ENCODE measurements at regions not wholly inside any gene's neighbourhood (a gene's known extent, or its start where the extent isn't known, plus 50 kb on each side); places are given as distances from the start of the nearest gene placed in this dataset.

DNA sequence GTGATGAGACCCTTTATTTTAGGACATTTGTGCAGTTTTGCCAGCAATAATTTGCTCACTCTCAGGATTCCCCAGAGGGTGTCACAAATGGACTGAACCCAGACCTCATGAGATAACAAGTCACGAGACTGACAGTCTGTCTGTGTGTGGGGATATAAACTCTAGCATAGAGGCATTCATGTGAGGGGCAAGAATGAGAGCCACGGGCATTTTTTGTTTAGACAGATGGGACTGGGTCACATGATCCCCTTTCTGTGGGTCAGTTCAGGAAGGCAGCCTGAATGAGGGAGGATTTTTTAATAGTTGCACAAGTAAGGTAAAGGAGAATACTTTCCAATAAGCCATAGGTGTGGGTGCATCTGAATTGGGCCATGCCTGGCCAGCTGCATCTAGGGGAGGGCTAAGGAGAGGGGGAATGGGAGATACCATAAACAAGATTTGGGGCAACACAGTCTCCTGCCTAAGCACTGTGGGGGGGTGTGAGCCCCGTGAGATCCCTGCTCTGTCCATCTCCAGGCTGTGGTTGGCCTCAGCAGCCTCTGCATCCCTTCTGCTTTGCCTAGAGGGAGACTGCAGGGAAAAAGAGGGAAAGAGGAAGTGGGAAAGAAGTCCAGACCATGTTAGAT lies 66.6 kb downstream of the NAV1 start:
- Mint-ChIP-seq H3K36me3 (ENCODE audit: low read depth) (no peaks in the 10 kb centered on the region), H3K27ac (no peak overlapping the region), H3K4me1 (ENCODE audit: low read depth) (no peaks in the 10 kb centered on the region), H3K4me3 (no peak overlapping the region), H3K27me3 (ENCODE audit: low read depth) (no peaks in the 10 kb centered on the region), H3K9me3 (no peaks in the 10 kb centered on the region)

DNA sequence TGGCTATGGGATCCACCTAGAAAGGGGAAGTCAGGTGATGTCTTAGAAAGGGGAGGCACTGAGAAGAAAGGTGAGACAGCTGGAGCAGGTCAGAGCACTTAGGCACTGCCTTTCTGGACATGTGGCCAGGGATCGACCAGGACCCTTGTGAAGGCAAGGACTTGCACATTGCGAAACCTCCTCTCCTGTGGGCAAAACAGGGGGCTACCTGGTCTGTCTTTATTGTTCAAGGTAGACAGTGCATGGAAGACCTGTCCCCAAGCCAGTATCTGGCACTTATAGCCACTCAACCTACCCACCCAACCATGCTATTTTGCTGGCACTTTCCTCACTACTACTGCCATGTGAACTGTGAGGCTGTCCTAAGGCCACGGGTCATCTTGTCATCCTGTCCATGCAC lies 67.2 kb downstream of the NAV1 start:
- no peak overlapping the region for H3K4me3 Mint-ChIP-seq
- no peaks in the 10 kb centered on the region for H3K36me3 Mint-ChIP-seq (ENCODE audit: low read depth)
- H3K4me1 Mint-ChIP-seq (ENCODE audit: low read depth): no peaks in the 10 kb centered on the region
- no peaks in the 10 kb centered on the region for H3K9me3 Mint-ChIP-seq
- H3K27me3 Mint-ChIP-seq (ENCODE audit: low read depth): no peaks in the 10 kb centered on the region
- H3K27ac Mint-ChIP-seq: no peak overlapping the region

DNA sequence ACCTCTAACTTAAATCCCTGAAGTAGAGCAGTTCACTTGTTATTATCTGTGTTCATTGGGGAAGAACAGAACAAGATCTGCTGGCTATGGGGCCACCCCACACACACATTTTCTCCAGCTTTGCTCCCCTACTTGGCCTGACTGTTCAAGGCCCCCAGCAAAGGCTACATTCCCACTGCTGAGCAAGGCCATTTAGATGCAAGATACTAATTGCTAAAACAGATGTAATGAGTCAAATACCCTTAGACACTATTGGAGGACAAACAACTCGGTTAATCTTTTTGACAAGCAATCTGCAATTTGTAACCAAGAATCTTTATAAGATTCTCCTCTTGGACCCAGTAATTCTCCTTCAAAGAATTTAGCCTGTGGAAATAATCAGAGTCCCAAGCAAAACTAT lies 67.7 kb downstream of the NAV1 start:
- Mint-ChIP-seq H3K36me3 (ENCODE audit: low read depth) (no peaks in the 10 kb centered on the region), H3K9me3 (no peaks in the 10 kb centered on the region), H3K27me3 (ENCODE audit: low read depth) (no peaks in the 10 kb centered on the region), H3K4me3 (no peak overlapping the region), H3K27ac (no peak overlapping the region), H3K4me1 (ENCODE audit: low read depth) (no peaks in the 10 kb centered on the region)

DNA sequence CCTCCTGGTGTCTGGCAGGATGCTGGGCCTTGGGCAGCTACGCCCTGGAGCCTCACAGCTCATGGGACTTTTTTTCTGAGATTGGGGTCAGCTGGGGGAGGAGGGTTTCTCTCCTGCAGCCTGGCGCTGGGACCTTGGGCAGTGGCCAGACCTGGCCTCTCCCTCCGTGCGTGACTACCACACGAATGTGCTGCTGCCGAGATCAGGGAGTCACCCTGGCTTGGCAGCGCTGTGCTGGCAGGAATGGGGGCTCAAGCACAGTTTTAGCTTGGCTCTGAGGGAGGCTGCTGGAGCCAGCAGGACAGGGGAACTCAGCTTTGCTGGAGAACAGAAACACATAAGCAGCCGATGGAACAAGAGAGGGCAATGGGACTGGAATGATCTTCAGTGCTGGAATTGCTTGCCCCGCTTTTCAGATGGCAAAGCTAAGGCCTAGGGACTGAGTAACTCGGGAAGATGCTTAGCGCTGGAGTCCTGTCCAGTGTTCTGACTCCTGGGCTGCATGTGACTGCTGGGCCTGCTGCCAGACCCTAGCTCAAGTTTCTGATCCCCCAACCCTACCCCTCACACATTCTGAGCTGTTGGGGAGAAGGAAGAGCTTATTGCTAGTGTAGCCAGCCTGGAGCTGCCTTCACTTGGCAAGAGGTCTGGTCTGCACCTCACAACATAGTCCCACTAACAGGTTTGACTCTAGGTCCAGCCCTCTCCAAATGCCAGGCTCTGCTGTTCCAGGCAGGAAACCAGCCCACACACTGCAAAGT lies 69.9 kb downstream of the NAV1 start:
- Mint-ChIP-seq H3K4me1 (ENCODE audit: low read depth) (no peaks in the 10 kb centered on the region), H3K4me3 (no peak overlapping the region), H3K27me3 (ENCODE audit: low read depth) (peaks cover 3% of the 10 kb centered on the region), H3K9me3 (no peaks in the 10 kb centered on the region), H3K36me3 (ENCODE audit: low read depth) (no peaks in the 10 kb centered on the region), H3K27ac (no peak overlapping the region)

DNA sequence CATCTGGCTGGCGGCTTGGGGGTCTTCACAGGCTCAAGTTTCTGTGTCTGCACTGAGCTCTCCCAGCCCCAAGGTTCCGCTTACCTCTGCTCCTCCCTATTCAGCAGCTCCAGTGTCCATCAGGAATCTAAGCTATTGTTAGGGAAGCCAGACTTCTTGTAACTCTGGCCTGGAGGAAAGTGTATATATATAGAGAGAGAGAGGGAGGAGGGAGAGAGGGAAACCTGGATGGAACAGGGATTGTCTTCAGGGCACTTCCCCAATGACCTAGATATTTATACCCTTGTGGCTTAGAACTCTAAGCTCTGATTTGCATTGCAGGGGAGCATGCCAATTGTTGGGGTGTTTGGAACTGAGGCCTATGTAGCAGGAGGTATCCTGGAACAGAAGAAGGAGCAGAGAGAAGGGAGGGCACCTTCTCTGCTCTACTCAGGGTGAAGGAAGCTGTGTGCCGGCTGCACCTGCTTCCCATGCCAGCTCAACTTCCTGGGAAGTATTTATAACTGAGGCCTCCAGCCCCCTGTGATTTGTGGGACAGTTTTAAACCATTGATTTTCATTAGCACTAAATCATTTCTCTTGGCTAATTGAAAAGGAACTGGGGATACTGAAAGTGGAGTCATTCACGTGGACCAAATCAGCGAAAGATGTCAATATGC lies 70.9 kb downstream of the NAV1 start:
- Mint-ChIP-seq H3K36me3 (ENCODE audit: low read depth) (no peaks in the 10 kb centered on the region), H3K27me3 (ENCODE audit: low read depth) (peaks cover 5% of the 10 kb centered on the region), H3K4me1 (ENCODE audit: low read depth) (no peaks in the 10 kb centered on the region), H3K27ac (no peak overlapping the region), H3K4me3 (no peak overlapping the region), H3K9me3 (no peaks in the 10 kb centered on the region)

DNA sequence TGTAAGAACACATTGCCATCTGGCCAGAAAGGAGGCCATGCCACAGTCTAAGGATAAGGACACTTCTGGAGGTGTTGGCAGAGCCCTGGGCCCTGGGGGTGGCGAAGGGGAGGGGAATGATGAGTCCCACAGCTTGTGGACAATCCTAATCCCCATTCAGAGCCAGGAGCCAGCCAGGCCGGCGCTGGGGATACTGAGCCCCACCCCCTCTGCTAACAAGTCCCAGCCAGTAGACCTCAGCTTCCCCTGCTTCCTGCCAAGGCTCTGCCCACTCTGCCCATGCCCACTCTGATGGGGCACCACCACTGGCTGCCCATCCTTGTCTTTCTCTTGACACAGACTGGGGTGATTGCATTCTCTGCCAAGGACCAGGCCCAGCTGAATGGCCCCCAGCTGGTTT lies 71.9 kb downstream of the NAV1 start:
- H3K9me3 Mint-ChIP-seq: no peaks in the 10 kb centered on the region
- no peaks in the 10 kb centered on the region for H3K4me1 Mint-ChIP-seq (ENCODE audit: low read depth)
- H3K4me3 Mint-ChIP-seq: no peak overlapping the region
- no peaks in the 10 kb centered on the region for H3K36me3 Mint-ChIP-seq (ENCODE audit: low read depth)
- no peak overlapping the region for H3K27ac Mint-ChIP-seq
- peaks cover 6% of the 10 kb centered on the region for H3K27me3 Mint-ChIP-seq (ENCODE audit: low read depth)

DNA sequence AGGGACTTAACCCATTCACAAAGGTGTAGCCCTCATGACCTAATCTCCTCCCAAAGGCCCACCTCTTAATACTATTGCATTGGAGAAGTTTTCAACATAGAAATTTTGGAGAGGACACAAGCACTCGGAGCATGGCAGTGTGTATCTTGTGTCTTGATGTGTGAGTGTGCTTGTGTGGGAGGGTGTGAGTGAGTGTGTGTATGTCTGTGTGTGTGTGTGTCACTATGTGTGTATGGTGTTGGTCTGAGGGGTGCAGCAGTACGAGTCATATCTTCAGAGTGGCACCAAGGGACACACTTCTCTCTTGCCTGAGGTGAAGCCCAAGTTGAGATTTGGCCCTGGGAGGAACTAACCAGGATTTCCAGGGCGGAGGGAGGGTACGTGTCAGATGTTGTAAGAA lies 73.7 kb downstream of the NAV1 start:
- H3K4me3 Mint-ChIP-seq: no peak overlapping the region
- no peaks in the 10 kb centered on the region for H3K4me1 Mint-ChIP-seq (ENCODE audit: low read depth)

DNA sequence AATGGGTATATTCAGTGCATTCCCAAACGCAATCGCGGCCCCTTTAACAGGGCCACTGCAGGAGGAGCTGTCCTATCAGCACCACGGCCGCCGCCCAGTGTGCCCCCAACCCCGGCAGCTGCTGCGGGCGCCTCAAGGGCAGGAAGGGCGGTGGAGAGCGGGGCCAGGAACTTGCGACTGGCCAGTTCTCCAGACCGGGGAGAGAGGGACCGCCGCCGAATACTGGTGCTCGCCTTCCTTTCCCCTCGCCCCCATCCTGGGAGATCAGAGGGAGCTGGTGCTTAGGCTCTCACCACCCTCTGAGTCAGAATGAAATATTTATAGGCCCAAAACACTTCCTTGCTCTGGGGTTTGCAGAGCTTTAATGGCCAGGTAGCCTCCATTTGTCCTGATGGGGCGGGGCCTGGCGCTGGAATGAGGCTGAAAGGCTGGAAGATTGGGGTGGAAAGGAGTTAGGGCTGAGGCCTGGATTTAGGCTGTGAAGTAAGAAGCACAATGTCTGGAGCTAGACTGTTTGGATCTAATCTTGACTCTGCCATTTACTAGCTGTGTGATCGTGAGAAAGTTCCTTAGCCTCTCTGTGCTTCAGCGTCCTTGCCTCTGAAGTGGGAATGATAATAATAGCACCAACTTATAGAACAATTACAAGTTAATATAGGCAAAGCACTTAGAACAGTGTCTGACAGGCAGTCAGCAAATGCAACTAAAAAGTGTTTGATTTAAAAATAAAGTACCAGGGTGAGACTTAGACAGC lies 75.5 kb downstream of the NAV1 start:
- H3K27me3 Mint-ChIP-seq (ENCODE audit: low read depth): peaks cover 6% of the 10 kb centered on the region
- H3K4me3 Mint-ChIP-seq: no peak overlapping the region

More for the DNA sequence above, 73.7 kb downstream of the NAV1 start:
- Mint-ChIP-seq H3K9me3 (no peaks in the 10 kb centered on the region), H3K27me3 (ENCODE audit: low read depth) (peaks cover 6% of the 10 kb centered on the region), H3K27ac (no peak overlapping the region), H3K36me3 (ENCODE audit: low read depth) (no peaks in the 10 kb centered on the region)

DNA sequence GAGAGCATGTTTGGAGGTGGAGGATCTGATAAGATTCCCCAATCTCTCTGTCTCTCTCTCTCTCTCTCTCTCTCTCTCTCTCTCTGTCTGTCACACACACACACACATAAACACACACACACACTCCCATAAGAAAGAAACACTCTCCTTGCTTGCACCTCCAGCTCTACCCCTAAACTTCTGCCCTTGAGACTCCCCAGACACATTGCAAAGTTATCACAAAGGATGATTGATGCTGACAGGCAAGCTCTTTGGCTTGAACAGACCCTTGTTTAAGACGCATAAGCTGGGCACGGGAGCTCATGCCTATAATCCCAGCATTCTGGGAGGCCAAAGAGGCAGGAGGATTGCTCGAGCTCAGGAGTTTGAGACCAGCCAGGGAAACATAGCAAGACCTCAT lies 78.2 kb downstream of the NAV1 start:
- H3K9me3 Mint-ChIP-seq: no peaks in the 10 kb centered on the region
- H3K4me1 Mint-ChIP-seq (ENCODE audit: low read depth): no peaks in the 10 kb centered on the region
- no peak overlapping the region for H3K4me3 Mint-ChIP-seq
- no peak overlapping the region for H3K27ac Mint-ChIP-seq
- peaks cover 6% of the 10 kb centered on the region for H3K27me3 Mint-ChIP-seq (ENCODE audit: low read depth)
- H3K36me3 Mint-ChIP-seq (ENCODE audit: low read depth): no peaks in the 10 kb centered on the region

More for the DNA sequence above, 75.5 kb downstream of the NAV1 start:
- H3K9me3 Mint-ChIP-seq: no peaks in the 10 kb centered on the region
- H3K4me1 Mint-ChIP-seq (ENCODE audit: low read depth): no peaks in the 10 kb centered on the region
- no peaks in the 10 kb centered on the region for H3K36me3 Mint-ChIP-seq (ENCODE audit: low read depth)
- no peak overlapping the region for H3K27ac Mint-ChIP-seq

DNA sequence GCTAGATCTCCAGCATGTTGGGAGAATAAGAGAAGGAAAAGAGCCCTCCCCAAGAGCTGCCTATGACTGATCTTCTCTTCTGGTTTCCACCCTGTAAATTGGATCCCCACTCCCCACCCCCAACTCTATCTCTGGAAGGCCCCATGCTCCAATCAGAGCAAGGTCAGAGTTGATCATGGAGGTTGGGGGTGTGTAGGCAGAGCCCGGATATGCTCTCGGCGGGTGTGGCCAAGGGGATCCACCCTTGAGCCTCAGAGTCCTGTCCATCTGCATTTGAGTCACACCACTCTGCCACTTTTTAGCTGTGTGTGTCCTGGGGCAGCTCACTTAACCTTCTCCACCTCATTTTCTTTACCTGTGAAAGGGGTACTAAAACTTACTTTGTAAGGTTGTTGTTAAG lies 79.5 kb downstream of the NAV1 start:
- H3K4me1 Mint-ChIP-seq (ENCODE audit: low read depth): no peaks in the 10 kb centered on the region
- no peak overlapping the region for H3K27ac Mint-ChIP-seq
- H3K4me3 Mint-ChIP-seq: no peak overlapping the region
- no peaks in the 10 kb centered on the region for H3K9me3 Mint-ChIP-seq
- no peaks in the 10 kb centered on the region for H3K36me3 Mint-ChIP-seq (ENCODE audit: low read depth)
- peaks cover 5% of the 10 kb centered on the region for H3K27me3 Mint-ChIP-seq (ENCODE audit: low read depth)

DNA sequence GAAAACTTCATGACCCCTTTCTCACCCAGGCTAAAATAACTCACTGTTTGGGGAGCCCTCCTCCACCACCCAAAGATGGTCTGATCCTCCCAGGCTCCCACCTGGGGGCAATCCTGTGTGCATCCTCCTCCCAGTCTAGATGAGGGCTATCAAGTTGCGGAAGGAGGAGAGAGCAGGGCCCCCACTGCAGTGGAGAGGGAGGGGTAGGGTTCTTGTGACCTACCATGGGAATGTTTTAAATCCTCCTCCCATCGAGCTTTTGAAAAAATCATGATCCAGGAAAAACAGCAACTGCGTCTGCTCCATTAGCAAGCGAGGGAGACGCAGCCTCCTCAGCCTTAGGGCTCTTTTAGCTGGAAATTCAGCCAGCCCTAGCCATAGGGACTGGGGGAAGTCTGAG lies 80.0 kb downstream of the NAV1 start:
- Mint-ChIP-seq H3K27me3 (ENCODE audit: low read depth) (peaks cover 3% of the 10 kb centered on the region), H3K4me1 (ENCODE audit: low read depth) (no peaks in the 10 kb centered on the region), H3K27ac (no peak overlapping the region), H3K36me3 (ENCODE audit: low read depth) (no peaks in the 10 kb centered on the region), H3K4me3 (no peak overlapping the region), H3K9me3 (no peaks in the 10 kb centered on the region)

DNA sequence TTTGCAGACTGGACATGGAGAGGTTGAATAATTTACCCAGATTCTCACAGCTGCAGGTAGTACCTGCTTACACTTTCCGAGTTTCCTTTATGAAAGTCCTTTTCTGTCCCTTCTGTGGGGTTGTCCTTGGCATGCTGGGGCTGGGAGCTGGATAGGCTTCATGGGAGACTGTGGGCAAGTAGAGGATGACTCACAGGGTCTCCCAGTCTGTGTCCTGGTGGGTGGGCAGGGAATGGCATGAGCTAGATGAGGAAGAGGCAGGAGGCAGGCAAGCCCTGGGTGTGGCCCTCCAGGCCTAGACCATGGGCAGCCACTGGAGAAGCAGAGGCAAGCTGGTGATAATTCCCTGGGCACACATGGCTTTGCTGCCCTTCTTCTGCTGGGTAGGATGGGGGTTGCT lies 80.6 kb downstream of the NAV1 start:
- no peak overlapping the region for H3K27ac Mint-ChIP-seq
- no peak overlapping the region for H3K4me3 Mint-ChIP-seq
- H3K27me3 Mint-ChIP-seq (ENCODE audit: low read depth): peaks cover 3% of the 10 kb centered on the region
- H3K9me3 Mint-ChIP-seq: no peaks in the 10 kb centered on the region
- H3K4me1 Mint-ChIP-seq (ENCODE audit: low read depth): no peaks in the 10 kb centered on the region
- no peaks in the 10 kb centered on the region for H3K36me3 Mint-ChIP-seq (ENCODE audit: low read depth)

DNA sequence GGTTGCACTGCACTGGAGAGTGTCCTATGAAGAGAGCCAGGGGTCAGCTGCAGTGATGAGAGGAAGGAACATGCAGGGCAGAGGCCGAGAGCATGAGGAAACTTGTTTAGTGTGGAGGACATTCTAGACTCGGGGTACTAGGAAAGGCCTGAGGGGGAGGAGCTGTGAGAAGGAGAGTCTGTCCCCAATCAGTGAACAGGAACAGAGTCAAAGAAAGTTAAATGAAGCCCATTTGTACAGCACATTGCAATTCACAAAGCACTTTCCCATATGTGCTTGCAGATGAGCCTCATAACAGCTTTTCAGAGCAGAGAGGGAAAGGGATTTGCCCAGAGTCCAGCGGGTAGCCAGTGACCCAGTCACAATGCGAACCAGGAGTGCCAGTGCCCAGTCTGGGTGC lies 83.4 kb downstream of the NAV1 start:
- H3K4me1 Mint-ChIP-seq (ENCODE audit: low read depth): no peaks in the 10 kb centered on the region
- H3K36me3 Mint-ChIP-seq (ENCODE audit: low read depth): no peaks in the 10 kb centered on the region
- H3K27me3 Mint-ChIP-seq (ENCODE audit: low read depth): no peaks in the 10 kb centered on the region
- H3K4me3 Mint-ChIP-seq: no peak overlapping the region
- no peak overlapping the region for H3K27ac Mint-ChIP-seq
- H3K9me3 Mint-ChIP-seq: no peaks in the 10 kb centered on the region

DNA sequence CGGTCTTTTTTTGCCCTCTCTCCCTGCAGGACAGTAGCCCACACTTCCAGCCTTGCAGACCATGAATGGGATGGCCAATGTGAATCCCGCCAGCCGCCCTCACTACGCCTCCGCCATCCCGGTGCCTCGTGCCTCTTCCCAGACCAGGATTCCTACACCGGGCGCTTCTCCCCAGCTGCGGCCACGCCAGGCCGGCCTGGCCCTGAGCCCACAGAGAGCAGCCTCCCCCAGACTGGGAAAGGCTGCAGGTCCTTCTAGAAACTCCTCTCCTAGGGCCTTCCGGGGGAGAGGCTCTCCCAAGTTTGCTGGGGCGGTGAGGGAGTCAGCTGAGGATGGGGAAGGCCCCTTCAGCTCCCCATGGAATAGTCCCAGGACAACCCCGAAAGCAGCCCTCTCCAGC lies 83.9 kb downstream of the NAV1 start:
- Mint-ChIP-seq H3K27ac (no peak overlapping the region), H3K9me3 (no peaks in the 10 kb centered on the region), H3K27me3 (ENCODE audit: low read depth) (no peaks in the 10 kb centered on the region), H3K36me3 (ENCODE audit: low read depth) (no peaks in the 10 kb centered on the region), H3K4me1 (ENCODE audit: low read depth) (no peaks in the 10 kb centered on the region), H3K4me3 (no peak overlapping the region)
